ENCODE measurements at regions not wholly inside any gene's neighbourhood (a gene's known extent, or its start where the extent isn't known, plus 50 kb on each side); places are given as distances from the start of the nearest gene placed in this dataset.

GRCh38 chr3:134084242-134084950 lies 54.7 kb upstream of the SLCO2A1 start:
- TF ChIP-seq POLR2AphosphoS5 (IDR thresholded peaks at IDR 0.05) (no peak), EP300 (IDR thresholded peaks at IDR 0.05) (no peak), POLR2A (IDR thresholded peaks at IDR 0.05) (no peak)
- TF ChIP-seq, protein P1, sequence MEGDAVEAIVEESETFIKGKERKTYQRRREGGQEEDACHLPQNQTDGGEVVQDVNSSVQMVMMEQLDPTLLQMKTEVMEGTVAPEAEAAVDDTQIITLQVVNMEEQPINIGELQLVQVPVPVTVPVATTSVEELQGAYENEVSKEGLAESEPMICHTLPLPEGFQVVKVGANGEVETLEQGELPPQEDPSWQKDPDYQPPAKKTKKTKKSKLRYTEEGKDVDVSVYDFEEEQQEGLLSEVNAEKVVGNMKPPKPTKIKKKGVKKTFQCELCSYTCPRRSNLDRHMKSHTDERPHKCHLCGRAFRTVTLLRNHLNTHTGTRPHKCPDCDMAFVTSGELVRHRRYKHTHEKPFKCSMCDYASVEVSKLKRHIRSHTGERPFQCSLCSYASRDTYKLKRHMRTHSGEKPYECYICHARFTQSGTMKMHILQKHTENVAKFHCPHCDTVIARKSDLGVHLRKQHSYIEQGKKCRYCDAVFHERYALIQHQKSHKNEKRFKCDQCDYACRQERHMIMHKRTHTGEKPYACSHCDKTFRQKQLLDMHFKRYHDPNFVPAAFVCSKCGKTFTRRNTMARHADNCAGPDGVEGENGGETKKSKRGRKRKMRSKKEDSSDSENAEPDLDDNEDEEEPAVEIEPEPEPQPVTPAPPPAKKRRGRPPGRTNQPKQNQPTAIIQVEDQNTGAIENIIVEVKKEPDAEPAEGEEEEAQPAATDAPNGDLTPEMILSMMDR (IDR thresholded peaks at IDR 0.05), result no peak

Measured in stomach (tissue), 4 donors.